Testis (tissue), 2 donors: ENCODE measurements at regions not wholly inside any gene's neighbourhood (a gene's known extent, or its start where the extent isn't known, plus 50 kb on each side); places are given as distances from the start of the nearest gene placed in this dataset.

Source experiments
- DNase-seq: peaks from one replicate; pipeline ENCODE4 v3.0.0-alpha.2; 2019
- H3K27ac ChIP-seq, 2 donors: fragments of 200-600 bp; sonication (generic); one replicate each; pipeline ENCODE4 v1.5.1; 2019
- H3K27me3 ChIP-seq: fragments of 200-600 bp; sonication (generic); one replicate; pipeline ENCODE4 v1.5.1; 2019
- H3K36me3 ChIP-seq: fragments of 200-600 bp; sonication (generic); one replicate; pipeline ENCODE4 v1.5.1; 2017; ENCODE audit warnings: low read depth; ENCODE audit errors: missing control alignments
- H3K4me1 ChIP-seq: fragments of 200-600 bp; sonication (generic); one replicate; pipeline ENCODE4 v1.5.1; 2019
- H3K4me3 ChIP-seq, 2 donors: fragments of 200-600 bp; sonication (generic); one replicate each; pipeline ENCODE4 v1.5.1; 2017 to 2019
- H3K9me3 ChIP-seq: fragments of 200-600 bp; sonication (generic); one replicate; pipeline ENCODE4 v1.5.1; 2017
- CTCF ChIP-seq, 3 experiments: fragments of 450-650 bp in 2 of 3; fragments of 200-600 bp in 1 of 3; sonication (generic) in 1 of 3; IDR thresholded peaks; one replicate each; pipeline ENCODE4 v1.5.1; 2016 to 2019; ENCODE audit warnings: antibody characterized with exemption in 3 of 3, mild to moderate bottlenecking in 2 of 3, moderate library complexity in 1 of 3
- POLR2A ChIP-seq: fragments of 450-650 bp; IDR thresholded peaks from one replicate; pipeline ENCODE4 v1.6.1; 2017; ENCODE audit warnings: antibody characterized with exemption, mild to moderate bottlenecking, moderate library complexity
- WGBS, 2 donors: methylation state at CpG; one replicate each; pipeline ENCODE4 v1.1.5; 2018; 5-methylcytosine and 5-hydroxymethylcytosine counted together
- intact Hi-C: fragments of 100-400 bp; cut with DNase I; formaldehyde crosslinking; loops from one replicate; pipeline ENCODE4 v1.15.1; 2023; ENCODE audit warnings: low total_unique reads

GRCh38 chr1:29983321-29983720, 740.1 kb downstream of the MATN1 start:
- Histone ChIP-seq H3K4me3 (no peak overlapping the region), H3K36me3 (no peaks in the 10 kb centered on the region), H3K9me3 (no peaks in the 10 kb centered on the region), H3K27ac (no peak overlapping the region), H3K4me1 (no peaks in the 10 kb centered on the region), H3K27me3 (no peaks in the 10 kb centered on the region)
- no peak for TF ChIP-seq CTCF (IDR thresholded peaks at IDR 0.05)
- TF ChIP-seq POLR2A, result no peak
- DNase-seq, result peak; percentile 70
- WGBS, 2 donors, result 53 to 72% methylated on average over 6 to 7 of the region's 7 CpGs
- intact Hi-C loops, result no loop called here

DNA sequence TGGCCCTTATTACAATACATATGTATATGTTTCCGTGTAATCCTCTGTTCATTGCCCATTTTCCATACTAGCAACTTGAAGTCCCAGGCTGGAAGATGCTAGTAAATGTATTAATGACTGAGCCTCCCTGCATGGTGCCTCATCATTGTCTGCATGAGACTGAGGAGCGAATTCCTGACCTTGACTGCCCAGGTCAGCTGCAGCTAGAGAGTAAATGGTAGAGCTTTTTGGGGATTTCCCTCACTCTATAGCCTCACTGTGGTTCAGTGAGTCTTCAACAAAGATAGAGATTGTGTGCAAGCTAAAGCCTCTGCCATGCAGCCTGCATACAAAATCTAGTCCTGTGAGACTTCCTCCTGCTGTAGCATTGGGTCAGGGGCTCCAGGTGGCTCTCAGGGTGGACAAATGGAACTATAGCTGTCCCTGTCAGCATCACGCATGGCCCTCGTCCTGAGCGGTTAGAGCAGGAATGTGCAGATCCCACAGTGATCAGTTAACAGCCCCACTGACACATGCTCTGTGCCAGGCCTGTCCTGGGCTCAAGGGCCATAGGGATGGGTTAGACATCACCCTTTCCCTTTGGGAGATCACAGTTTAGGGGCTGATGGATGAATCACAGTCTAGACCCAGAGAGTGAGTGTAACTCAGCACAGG, 741.7 kb downstream of the MATN1 start:
- 83 to 84% methylated on average over 5 of the region's 5 CpGs for WGBS, 2 donors
- no peaks in the 10 kb centered on the region for H3K4me1 ChIP-seq
- no peak for DNase-seq
- H3K9me3 ChIP-seq, result no peaks in the 10 kb centered on the region
- intact Hi-C loops, result no loop called here
- no peaks in the 10 kb centered on the region for H3K36me3 ChIP-seq
- H3K27ac ChIP-seq, result no peak overlapping the region
- H3K27me3 ChIP-seq, result no peaks in the 10 kb centered on the region
- no peak overlapping the region for H3K4me3 ChIP-seq
- TF ChIP-seq CTCF (IDR thresholded peaks at IDR 0.05) (no peak), POLR2A (no peak)

- no peak for DNase-seq
- H3K4me3 ChIP-seq, result no peak overlapping the region
- intact Hi-C loops, result no loop called here
- H3K9me3 ChIP-seq, result no peaks in the 10 kb centered on the region
- H3K27me3 ChIP-seq, result no peaks in the 10 kb centered on the region
- TF ChIP-seq CTCF (IDR thresholded peaks at IDR 0.05) (no peak), POLR2A (no peak)
- H3K4me1 ChIP-seq, result no peaks in the 10 kb centered on the region
- H3K27ac ChIP-seq, result no peak overlapping the region
- 59 to 71% methylated on average over 4 of the region's 4 CpGs for WGBS, 2 donors
- no peaks in the 10 kb centered on the region for H3K36me3 ChIP-seq
These were observed 741.2 kb downstream of the PTPRU start for GRCh38 chr1:29977550-29977949.

- Histone ChIP-seq H3K4me3 (no peak overlapping the region), H3K36me3 (no peaks in the 10 kb centered on the region), H3K27me3 (no peaks in the 10 kb centered on the region), H3K4me1 (no peaks in the 10 kb centered on the region), H3K27ac (no peak overlapping the region), H3K9me3 (no peaks in the 10 kb centered on the region)
- 21 to 22% methylated on average over 7 of the region's 7 CpGs for WGBS, 2 donors
- intact Hi-C loops, result no loop called here
- no peak for TF ChIP-seq CTCF (IDR thresholded peaks at IDR 0.05)
- TF ChIP-seq POLR2A, result no peak
- DNase-seq, result no peak
These were observed 738.8 kb downstream of the PTPRU start for GRCh38 chr1:29975036-29975694.

DNA sequence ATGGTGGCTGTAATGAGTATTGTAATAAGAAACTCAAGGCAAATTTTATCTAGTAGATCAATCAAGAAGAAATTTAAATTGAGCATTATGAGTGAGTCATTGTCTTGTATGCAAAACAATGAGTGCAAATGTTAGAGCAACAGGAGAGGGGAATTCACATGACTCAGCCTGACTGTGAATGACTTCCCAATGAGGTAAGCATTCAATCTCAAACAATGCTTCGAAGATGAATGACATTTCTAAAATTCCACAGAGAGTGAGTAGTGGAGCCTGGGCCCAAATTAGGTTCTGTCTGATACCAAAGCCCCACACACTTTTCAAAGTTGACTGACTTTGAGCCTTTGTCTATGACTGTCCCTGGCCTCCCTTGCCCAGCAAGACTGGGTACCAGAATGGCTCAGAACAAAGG, 738.0 kb downstream of the PTPRU start:
- TF ChIP-seq POLR2A (no peak), CTCF (IDR thresholded peaks at IDR 0.05) (no peak)
- Histone ChIP-seq H3K4me3 (no peak overlapping the region), H3K27me3 (no peaks in the 10 kb centered on the region), H3K4me1 (no peaks in the 10 kb centered on the region), H3K9me3 (no peaks in the 10 kb centered on the region), H3K36me3 (no peaks in the 10 kb centered on the region), H3K27ac (no peak overlapping the region)
- intact Hi-C loops, result no loop called here
- 47 to 52% methylated on average over 1 of the region's 1 CpG for WGBS, 2 donors
- no peak for DNase-seq
